HepG2 (cell line): ENCODE measurements at regions not wholly inside any gene's neighbourhood (a gene's known extent, or its start where the extent isn't known, plus 50 kb on each side); places are given as distances from the start of the nearest gene placed in this dataset.

Experiments used
- ATAC-seq: fragments of 200-7000 bp; cut with Tn5 transposase; 3 replicates; pipeline ENCODE4 v1.9.1; 2020; ENCODE audit warnings: mild to moderate bottlenecking, moderate library complexity
- BruUV-seq: library from RNA; stranded (reverse); fragments of 400-500 nt; replicated peaks from 2 replicates; lab custom pipeline; 2021; lab: Mats Ljungman, UMichigan
- CTCF ChIA-PET: fragments of 300-600 bp; formaldehyde crosslinking; extraction: SDS; loops from one replicate; lab custom pipeline; 2021; ENCODE audit warnings: low total read pairs, inconsistent platforms, low intra/inter-chr PET ratio; lab: Yijun Ruan, JAX
- POLR2A ChIA-PET: fragments of 350-600 bp; sonication (Branson Sonifier 250); formaldehyde crosslinking; loops from one replicate; lab custom pipeline; 2020; ENCODE audit warnings: antibody characterized with exemption, inconsistent platforms; lab: Yijun Ruan, JAX
- DNase-seq: peaks from one replicate; pipeline ENCODE4 v3.0.0-alpha.2; 2015; ENCODE audit warnings: low spot score
- FAIRE-seq: peaks from 3 replicates; lab custom pipeline; 2011; peaks lifted over from hg19 to GRCh38; lab: Jason Lieb, UNC
- H2AFZ ChIP-seq: one replicate; pipeline ENCODE4 v1.6.1; 2011; ENCODE audit warnings: low read length, inconsistent platforms
- H3K27ac ChIP-seq: fragments of 300-600 bp; 3 replicates; pipeline ENCODE4 v1.8.0; 2011; ENCODE audit warnings: mixed run types, mild to moderate bottlenecking, mixed read lengths, low read length, inconsistent platforms; ENCODE audit not compliant: insufficient read depth; ENCODE audit errors: extremely low read length
- H3K27me3 ChIP-seq, 2 experiments: fragments of 200-600 bp in 1 of 2; 2 replicates in 1 of 2; 3 replicates in 1 of 2; pipeline versions ENCODE4 v1.6.0 to v1.8.0; 2011; ENCODE audit warnings: low read length in 2 of 2, mild to moderate bottlenecking in 2 of 2, moderate library complexity in 2 of 2, inconsistent platforms in 1 of 2; ENCODE audit not compliant: insufficient read depth in 2 of 2, control insufficient read depth in 1 of 2
- H3K36me3 ChIP-seq, 2 experiments: fragments of 200-600 bp in 1 of 2; replicated peaks in 1 of 2; 2 replicates in 1 of 2; 3 replicates in 1 of 2; pipeline versions ENCODE4 v1.5.1 to v1.8.0; 2011; ENCODE audit warnings: low read length in 2 of 2, inconsistent platforms in 1 of 2; ENCODE audit not compliant: insufficient read depth in 2 of 2, control insufficient read depth in 1 of 2
- H3K4me1 ChIP-seq: 2 replicates; pipeline ENCODE4 v1.5.1; 2012; ENCODE audit warnings: low read length, inconsistent platforms; ENCODE audit not compliant: insufficient read depth
- H3K4me2 ChIP-seq: 2 replicates; pipeline ENCODE4 v1.6.0; 2011; ENCODE audit warnings: low read depth, low read length, inconsistent platforms
- H3K4me3 ChIP-seq, 3 experiments: fragments of 200-600 bp in 1 of 3; sonication (generic), shearing (Covaris generic) in 1 of 3; replicated peaks in 1 of 3; 2 replicates each; pipeline ENCODE4 v1.5.1; 2011 to 2016; ENCODE audit warnings: low read length in 3 of 3, inconsistent platforms in 2 of 3, low read depth in 2 of 3, mild to moderate bottlenecking in 2 of 3, control low read depth in 1 of 3, mixed read lengths in 1 of 3; ENCODE audit not compliant: insufficient read depth in 1 of 3
- H3K79me2 ChIP-seq: one replicate; pipeline ENCODE4 v1.6.1; 2011; ENCODE audit warnings: low read length, inconsistent platforms; ENCODE audit not compliant: insufficient read depth
- H3K9ac ChIP-seq: 2 replicates; pipeline ENCODE4 v1.6.0; 2011; ENCODE audit warnings: mild to moderate bottlenecking, low read depth, low read length, inconsistent platforms; ENCODE audit not compliant: insufficient read depth
- H3K9me3 ChIP-seq: 2 replicates; pipeline ENCODE4 v1.5.1; 2012; ENCODE audit warnings: mild to moderate bottlenecking, low read length
- H4K20me1 ChIP-seq: 2 replicates; pipeline ENCODE4 v1.6.0; 2011; ENCODE audit warnings: inconsistent platforms, mild to moderate bottlenecking, low read length, moderate library complexity; ENCODE audit not compliant: insufficient read depth
- GZF1 ChIP-seq: sonication (generic); formaldehyde crosslinking; IDR thresholded peaks from 2 replicates; pipeline ENCODE4 v1.5.1; 2020; ENCODE audit warnings: mild to moderate bottlenecking, missing genetic modification reagents
- HNRNPUL1 ChIP-seq: fragments of 200-400 bp; formaldehyde crosslinking; IDR thresholded peaks from 2 replicates; pipeline ENCODE4 v1.6.1; 2017; ENCODE audit warnings: low read depth, mild to moderate bottlenecking, low read length, moderate library complexity
- NFKBIZ ChIP-seq: IDR thresholded peaks from 2 replicates; pipeline ENCODE4 v1.6.1; 2018; ENCODE audit warnings: missing genetic modification reagents, missing compliant biosample characterization
- PHF21A ChIP-seq: sonication (generic); formaldehyde crosslinking; IDR thresholded peaks from 2 replicates; pipeline ENCODE4 v1.5.0; 2020; ENCODE audit warnings: mild to moderate bottlenecking, missing genetic modification reagents
- RCOR2 ChIP-seq: IDR thresholded peaks from 2 replicates; pipeline ENCODE4 v1.6.1; 2016; ENCODE audit warnings: missing biosample characterization, missing genetic modification reagents
- SMAD9 ChIP-seq: sonication (generic); formaldehyde crosslinking; IDR thresholded peaks from 2 replicates; pipeline ENCODE4 v1.5.1; 2020; ENCODE audit warnings: mild to moderate bottlenecking, missing genetic modification reagents
- ZFP36L1 ChIP-seq: sonication (generic); formaldehyde crosslinking; IDR thresholded peaks from 2 replicates; pipeline ENCODE4 v1.8.0; 2022; ENCODE audit warnings: mild to moderate bottlenecking, missing genetic modification reagents, moderate library complexity
- ZNF749 ChIP-seq: sonication (generic); formaldehyde crosslinking; IDR thresholded peaks from 2 replicates; pipeline ENCODE4 v1.8.0; 2022; ENCODE audit warnings: mild to moderate bottlenecking, missing genetic modification reagents, moderate library complexity, borderline replicate concordance
- ZNF776 ChIP-seq: sonication (generic); formaldehyde crosslinking; IDR thresholded peaks from 2 replicates; pipeline ENCODE4 v1.4.0; 2020; ENCODE audit warnings: mild to moderate bottlenecking, missing genetic modification reagents
- WGBS: methylation state at CpG from one replicate; pipeline ENCODE4 v1.1.6; 2017; ENCODE audit warnings: low lambda C conversion rate; 5-methylcytosine and 5-hydroxymethylcytosine counted together
- in situ Hi-C: cut with HindIII; loops from 2 replicates; pipeline ENCODE4 v1.10.0; 2017; ENCODE audit warnings: low pct_unique_long_range_greater_than_20kb; ENCODE audit not compliant: extremely low pct_ligation_motif_present
- intact Hi-C: fragments of 100-400 bp; cut with micrococcal nuclease; formaldehyde crosslinking; loops from one replicate; pipeline ENCODE4 v1.10.0; 2022; ENCODE audit not compliant: unreplicated experiment
- TF ChIP-seq, protein P1 (sequence below): sonication (generic); formaldehyde crosslinking; IDR thresholded peaks from 2 replicates; pipeline ENCODE4 v1.4.0; 2020; ENCODE audit warnings: mild to moderate bottlenecking, low read depth, missing genetic modification reagents
- TF ChIP-seq, protein P2 (sequence below): sonication (generic); formaldehyde crosslinking; IDR thresholded peaks from 2 replicates; pipeline ENCODE4 v1.5.1; 2020; ENCODE audit warnings: mild to moderate bottlenecking, moderate library complexity, missing genetic modification reagents
- TF ChIP-seq, protein P3 (sequence below): sonication (generic); formaldehyde crosslinking; IDR thresholded peaks from 2 replicates; pipeline ENCODE4 v1.4.0; 2020; ENCODE audit warnings: missing genetic modification reagents
- TF ChIP-seq, protein P4 (sequence below): sonication (generic); formaldehyde crosslinking; IDR thresholded peaks from 2 replicates; pipeline ENCODE4 v1.4.0; 2020; ENCODE audit warnings: missing genetic modification reagents
- TF ChIP-seq, protein P5 (sequence below): sonication (generic); formaldehyde crosslinking; IDR thresholded peaks from 2 replicates; pipeline ENCODE4 v1.8.0; 2022; ENCODE audit warnings: mild to moderate bottlenecking, missing genetic modification reagents

DNA sequence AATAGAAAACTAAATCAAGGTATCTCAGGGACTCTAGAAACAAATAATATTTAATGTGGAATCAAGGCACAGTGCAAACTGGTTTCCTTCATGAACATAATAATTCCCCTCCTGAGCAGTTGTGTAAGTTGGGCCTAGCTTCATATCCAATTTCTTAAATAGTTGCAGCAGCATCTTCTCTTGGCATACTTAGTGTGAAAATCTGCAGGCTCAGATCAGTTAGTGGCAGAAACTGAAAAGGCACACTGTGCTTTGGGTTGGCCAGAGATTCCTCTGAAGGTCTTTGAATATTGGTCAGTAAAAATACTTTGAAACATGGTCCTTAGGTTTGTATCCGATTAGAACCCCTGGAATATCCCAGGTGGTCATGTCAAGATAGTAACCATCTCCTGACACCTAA, 52.5 kb downstream of the CHRM3 start:
- Histone ChIP-seq H3K4me3 (no peak overlapping the region), H3K27me3 (no peaks in the 10 kb centered on the region), H3K4me1 (no peaks in the 10 kb centered on the region), H3K4me2 (no peak overlapping the region), H3K9ac (no peak overlapping the region), H3K36me3 (no peaks in the 10 kb centered on the region), H4K20me1 (no peaks in the 10 kb centered on the region), H3K27ac (no peak overlapping the region), H3K79me2 (no peaks in the 10 kb centered on the region), H3K9me3 (peaks cover 65% of the 10 kb centered on the region), H2AFZ (no peak overlapping the region)
- CTCF ChIA-PET: no interaction called here
- intact Hi-C loops (no loop called here), in situ Hi-C loops (no loop called here)
- DNase-seq (no peak), ATAC-seq (no peak), FAIRE-seq (no peak)
- TF ChIP-seq, protein P1, sequence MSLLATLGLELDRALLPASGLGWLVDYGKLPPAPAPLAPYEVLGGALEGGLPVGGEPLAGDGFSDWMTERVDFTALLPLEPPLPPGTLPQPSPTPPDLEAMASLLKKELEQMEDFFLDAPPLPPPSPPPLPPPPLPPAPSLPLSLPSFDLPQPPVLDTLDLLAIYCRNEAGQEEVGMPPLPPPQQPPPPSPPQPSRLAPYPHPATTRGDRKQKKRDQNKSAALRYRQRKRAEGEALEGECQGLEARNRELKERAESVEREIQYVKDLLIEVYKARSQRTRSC (CRISPR knock-in tag): no peak
- no peak for TF ChIP-seq ZNF776 (CRISPR knock-in tag)
- TF ChIP-seq, protein P2, sequence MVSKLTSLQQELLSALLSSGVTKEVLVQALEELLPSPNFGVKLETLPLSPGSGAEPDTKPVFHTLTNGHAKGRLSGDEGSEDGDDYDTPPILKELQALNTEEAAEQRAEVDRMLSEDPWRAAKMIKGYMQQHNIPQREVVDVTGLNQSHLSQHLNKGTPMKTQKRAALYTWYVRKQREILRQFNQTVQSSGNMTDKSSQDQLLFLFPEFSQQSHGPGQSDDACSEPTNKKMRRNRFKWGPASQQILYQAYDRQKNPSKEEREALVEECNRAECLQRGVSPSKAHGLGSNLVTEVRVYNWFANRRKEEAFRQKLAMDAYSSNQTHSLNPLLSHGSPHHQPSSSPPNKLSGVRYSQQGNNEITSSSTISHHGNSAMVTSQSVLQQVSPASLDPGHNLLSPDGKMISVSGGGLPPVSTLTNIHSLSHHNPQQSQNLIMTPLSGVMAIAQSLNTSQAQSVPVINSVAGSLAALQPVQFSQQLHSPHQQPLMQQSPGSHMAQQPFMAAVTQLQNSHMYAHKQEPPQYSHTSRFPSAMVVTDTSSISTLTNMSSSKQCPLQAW: no peak
- WGBS: 0% methylated on average over 1 of the region's 1 CpG
- POLR2A ChIA-PET: no interaction called here
- BruUV-seq: no TSS peak

DNA sequence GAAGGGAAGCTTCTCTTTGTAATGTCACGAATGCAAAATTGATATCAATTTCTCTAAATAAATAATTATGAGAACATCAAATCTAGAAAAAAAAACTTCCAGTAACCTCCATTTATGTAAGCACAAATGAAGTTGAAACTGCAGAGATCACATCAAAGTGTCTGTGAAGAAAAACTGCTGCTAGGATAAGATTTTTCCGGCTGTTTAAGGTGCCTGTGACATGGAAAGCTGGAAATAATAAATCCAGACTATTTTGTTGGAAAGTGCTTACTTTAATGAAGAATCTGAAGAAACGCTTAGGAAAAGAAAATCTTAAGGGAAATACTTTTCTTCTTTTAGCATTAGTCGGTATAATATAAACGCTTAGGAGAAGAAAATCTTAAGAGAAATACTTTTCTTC, 57.0 kb downstream of the CHRM3 start:
- WGBS: 7% methylated on average over 5 of the region's 5 CpGs
- no peak for FAIRE-seq
- TF ChIP-seq, protein P3, sequence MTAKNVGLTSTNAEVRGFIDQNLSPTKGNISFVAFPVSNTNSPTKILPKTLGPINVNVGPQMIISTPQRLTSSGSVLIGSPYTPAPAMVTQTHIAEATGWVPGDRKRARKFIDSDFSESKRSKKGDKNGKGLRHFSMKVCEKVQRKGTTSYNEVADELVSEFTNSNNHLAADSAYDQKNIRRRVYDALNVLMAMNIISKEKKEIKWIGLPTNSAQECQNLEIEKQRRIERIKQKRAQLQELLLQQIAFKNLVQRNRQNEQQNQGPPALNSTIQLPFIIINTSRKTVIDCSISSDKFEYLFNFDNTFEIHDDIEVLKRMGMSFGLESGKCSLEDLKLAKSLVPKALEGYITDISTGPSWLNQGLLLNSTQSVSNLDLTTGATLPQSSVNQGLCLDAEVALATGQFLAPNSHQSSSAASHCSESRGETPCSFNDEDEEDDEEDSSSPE (CRISPR knock-in tag): no peak
- TF ChIP-seq RCOR2 (no peak), HNRNPUL1 (no peak), GZF1 (CRISPR knock-in tag) (no peak), SMAD9 (CRISPR knock-in tag) (no peak), ZNF749 (CRISPR knock-in tag) (no peak), ZFP36L1 (CRISPR knock-in tag) (no peak), PHF21A (CRISPR knock-in tag) (no peak), NFKBIZ (CRISPR knock-in tag) (no peak)
- TF ChIP-seq, protein P4, sequence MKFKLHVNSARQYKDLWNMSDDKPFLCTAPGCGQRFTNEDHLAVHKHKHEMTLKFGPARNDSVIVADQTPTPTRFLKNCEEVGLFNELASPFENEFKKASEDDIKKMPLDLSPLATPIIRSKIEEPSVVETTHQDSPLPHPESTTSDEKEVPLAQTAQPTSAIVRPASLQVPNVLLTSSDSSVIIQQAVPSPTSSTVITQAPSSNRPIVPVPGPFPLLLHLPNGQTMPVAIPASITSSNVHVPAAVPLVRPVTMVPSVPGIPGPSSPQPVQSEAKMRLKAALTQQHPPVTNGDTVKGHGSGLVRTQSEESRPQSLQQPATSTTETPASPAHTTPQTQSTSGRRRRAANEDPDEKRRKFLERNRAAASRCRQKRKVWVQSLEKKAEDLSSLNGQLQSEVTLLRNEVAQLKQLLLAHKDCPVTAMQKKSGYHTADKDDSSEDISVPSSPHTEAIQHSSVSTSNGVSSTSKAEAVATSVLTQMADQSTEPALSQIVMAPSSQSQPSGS (CRISPR knock-in tag): no peak
- TF ChIP-seq, protein P5, sequence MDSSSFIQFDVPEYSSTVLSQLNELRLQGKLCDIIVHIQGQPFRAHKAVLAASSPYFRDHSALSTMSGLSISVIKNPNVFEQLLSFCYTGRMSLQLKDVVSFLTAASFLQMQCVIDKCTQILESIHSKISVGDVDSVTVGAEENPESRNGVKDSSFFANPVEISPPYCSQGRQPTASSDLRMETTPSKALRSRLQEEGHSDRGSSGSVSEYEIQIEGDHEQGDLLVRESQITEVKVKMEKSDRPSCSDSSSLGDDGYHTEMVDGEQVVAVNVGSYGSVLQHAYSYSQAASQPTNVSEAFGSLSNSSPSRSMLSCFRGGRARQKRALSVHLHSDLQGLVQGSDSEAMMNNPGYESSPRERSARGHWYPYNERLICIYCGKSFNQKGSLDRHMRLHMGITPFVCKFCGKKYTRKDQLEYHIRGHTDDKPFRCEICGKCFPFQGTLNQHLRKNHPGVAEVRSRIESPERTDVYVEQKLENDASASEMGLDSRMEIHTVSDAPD: no peak

More for the DNA sequence above, 57.0 kb downstream of the CHRM3 start:
- POLR2A ChIA-PET: no interaction called here
- Histone ChIP-seq H3K79me2 (no peaks in the 10 kb centered on the region), H4K20me1 (no peaks in the 10 kb centered on the region), H3K27me3 (no peaks in the 10 kb centered on the region), H3K4me3 (no peak overlapping the region), H3K27ac (no peak overlapping the region), H3K36me3 (no peaks in the 10 kb centered on the region), H2AFZ (no peak overlapping the region), H3K9ac (no peak overlapping the region), H3K9me3 (peaks cover 65% of the 10 kb centered on the region), H3K4me2 (no peak overlapping the region), H3K4me1 (no peaks in the 10 kb centered on the region)
- DNase-seq (no peak), ATAC-seq (no peak)
- CTCF ChIA-PET: no interaction called here
- intact Hi-C loops: no loop called here
- BruUV-seq: no TSS peak
- in situ Hi-C loops: no loop called here
